Progenitor cell of endocrine pancreas (in vitro differentiated cells): ENCODE measurements at regions not wholly inside any gene's neighbourhood (a gene's known extent, or its start where the extent isn't known, plus 50 kb on each side); places are given as distances from the start of the nearest gene placed in this dataset.
A peak's percentile ranks its signal among the peaks of the same experiment; 100 is the strongest.

ENCODE experiments used
- DNase-seq: peaks from one replicate; pipeline ENCODE4 v3.0.0; 2021; ENCODE audit warnings: low spot score; ENCODE audit not compliant: unreplicated experiment
- H3K27ac Mint-ChIP-seq: 2 replicates; pipeline ENCODE4 v1.8.0; 2021; ENCODE audit warnings: mild to moderate bottlenecking, moderate library complexity, mixed read lengths
- H3K27me3 Mint-ChIP-seq: 2 replicates; pipeline ENCODE4 v1.8.0; 2021; ENCODE audit warnings: mixed read lengths
- H3K36me3 Mint-ChIP-seq: 2 replicates; pipeline ENCODE4 v1.8.0; 2022; ENCODE audit warnings: mixed read lengths; ENCODE audit not compliant: insufficient read depth
- H3K4me1 Mint-ChIP-seq: 2 replicates; pipeline ENCODE4 v1.8.0; 2021; ENCODE audit warnings: low read depth, mixed read lengths
- H3K4me3 Mint-ChIP-seq: 2 replicates; pipeline ENCODE4 v1.8.0; 2021; ENCODE audit warnings: low read depth, mild to moderate bottlenecking, moderate library complexity, mixed read lengths
- H3K9me3 Mint-ChIP-seq: 2 replicates; pipeline ENCODE4 v1.8.0; 2021; ENCODE audit warnings: low read depth, mixed read lengths
- TF ChIP-seq, protein P1 (sequence below): fragments of 200-600 bp; sonication (generic); IDR thresholded peaks from one replicate; pipeline ENCODE4 v1.5.0; 2021; ENCODE audit warnings: antibody characterized with exemption, mild to moderate bottlenecking; ENCODE audit not compliant: unreplicated experiment

DNA sequence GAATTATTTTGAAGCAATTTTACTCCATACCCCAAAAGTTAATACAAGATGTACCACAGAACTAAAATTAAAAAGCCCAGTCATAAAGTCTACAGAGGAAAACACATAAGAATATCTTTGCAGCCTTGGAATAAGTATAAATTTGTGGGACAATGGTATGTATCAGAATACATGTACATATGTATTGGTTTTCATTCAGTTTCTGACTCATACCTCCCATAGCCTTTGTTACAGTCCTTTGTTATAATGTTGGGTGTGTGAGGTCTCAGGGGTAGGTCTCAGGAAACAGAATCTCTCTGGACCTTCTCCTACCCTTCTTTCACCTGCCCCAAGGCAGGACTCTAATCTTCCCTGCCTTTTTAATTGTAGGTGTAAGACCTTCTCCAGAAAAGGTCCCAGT, 1370.7 kb upstream of the CDH2 start:
- H3K4me3 Mint-ChIP-seq, result no peak overlapping the region
- no peak for DNase-seq
- no peaks in the 10 kb centered on the region for H3K4me1 Mint-ChIP-seq
- H3K27ac Mint-ChIP-seq, result no peak overlapping the region
- TF ChIP-seq, protein P1, sequence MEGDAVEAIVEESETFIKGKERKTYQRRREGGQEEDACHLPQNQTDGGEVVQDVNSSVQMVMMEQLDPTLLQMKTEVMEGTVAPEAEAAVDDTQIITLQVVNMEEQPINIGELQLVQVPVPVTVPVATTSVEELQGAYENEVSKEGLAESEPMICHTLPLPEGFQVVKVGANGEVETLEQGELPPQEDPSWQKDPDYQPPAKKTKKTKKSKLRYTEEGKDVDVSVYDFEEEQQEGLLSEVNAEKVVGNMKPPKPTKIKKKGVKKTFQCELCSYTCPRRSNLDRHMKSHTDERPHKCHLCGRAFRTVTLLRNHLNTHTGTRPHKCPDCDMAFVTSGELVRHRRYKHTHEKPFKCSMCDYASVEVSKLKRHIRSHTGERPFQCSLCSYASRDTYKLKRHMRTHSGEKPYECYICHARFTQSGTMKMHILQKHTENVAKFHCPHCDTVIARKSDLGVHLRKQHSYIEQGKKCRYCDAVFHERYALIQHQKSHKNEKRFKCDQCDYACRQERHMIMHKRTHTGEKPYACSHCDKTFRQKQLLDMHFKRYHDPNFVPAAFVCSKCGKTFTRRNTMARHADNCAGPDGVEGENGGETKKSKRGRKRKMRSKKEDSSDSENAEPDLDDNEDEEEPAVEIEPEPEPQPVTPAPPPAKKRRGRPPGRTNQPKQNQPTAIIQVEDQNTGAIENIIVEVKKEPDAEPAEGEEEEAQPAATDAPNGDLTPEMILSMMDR, result no peak
- H3K9me3 Mint-ChIP-seq, result no peaks in the 10 kb centered on the region
- H3K27me3 Mint-ChIP-seq, result no peaks in the 10 kb centered on the region
- H3K36me3 Mint-ChIP-seq, result no peaks in the 10 kb centered on the region

DNA sequence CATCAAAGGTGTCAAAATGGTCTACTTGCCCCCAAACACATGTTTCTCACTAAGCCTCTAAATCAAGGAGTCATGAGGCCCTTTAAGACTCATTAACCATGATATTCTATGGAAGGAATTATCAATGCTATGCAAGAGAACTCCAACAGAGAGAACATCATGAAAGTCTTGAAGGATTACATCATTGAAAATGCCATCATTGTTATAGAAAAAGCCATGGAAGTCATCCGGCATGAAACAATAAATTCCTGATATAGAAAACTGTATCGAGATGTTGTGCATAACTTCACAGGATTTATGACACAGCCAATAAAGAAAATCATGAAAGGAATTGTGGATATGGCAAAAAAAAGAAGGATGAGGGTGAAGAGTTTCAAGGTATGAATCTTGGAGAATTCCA, 1363.6 kb upstream of the CDH2 start:
- Mint-ChIP-seq H3K9me3 (no peaks in the 10 kb centered on the region), H3K36me3 (no peaks in the 10 kb centered on the region), H3K27ac (no peak overlapping the region), H3K4me1 (no peaks in the 10 kb centered on the region), H3K4me3 (no peak overlapping the region), H3K27me3 (no peaks in the 10 kb centered on the region)
- no peak for DNase-seq
- TF ChIP-seq, protein P1, result no peak

- Mint-ChIP-seq H3K36me3 (no peaks in the 10 kb centered on the region), H3K9me3 (peaks cover 13% of the 10 kb centered on the region), H3K27ac (no peak overlapping the region), H3K4me3 (no peak overlapping the region), H3K4me1 (no peaks in the 10 kb centered on the region), H3K27me3 (no peaks in the 10 kb centered on the region)
- TF ChIP-seq, protein P1, result no peak
- DNase-seq, result no peak
Measured at GRCh38 chr18:29531746-29532145, 1354.8 kb upstream of the CDH2 start.

- H3K4me3 Mint-ChIP-seq, result no peak overlapping the region
- TF ChIP-seq, protein P1, result no peak
- no peaks in the 10 kb centered on the region for H3K36me3 Mint-ChIP-seq
- no peaks in the 10 kb centered on the region for H3K9me3 Mint-ChIP-seq
- H3K27me3 Mint-ChIP-seq, result no peaks in the 10 kb centered on the region
- peaks cover 8% of the 10 kb centered on the region for H3K4me1 Mint-ChIP-seq
- DNase-seq, result no peak
- peak overlapping the region; percentile 9 for H3K27ac Mint-ChIP-seq
Measured at GRCh38 chr18:29523371-29523770, 1346.4 kb upstream of the CDH2 start.

DNA sequence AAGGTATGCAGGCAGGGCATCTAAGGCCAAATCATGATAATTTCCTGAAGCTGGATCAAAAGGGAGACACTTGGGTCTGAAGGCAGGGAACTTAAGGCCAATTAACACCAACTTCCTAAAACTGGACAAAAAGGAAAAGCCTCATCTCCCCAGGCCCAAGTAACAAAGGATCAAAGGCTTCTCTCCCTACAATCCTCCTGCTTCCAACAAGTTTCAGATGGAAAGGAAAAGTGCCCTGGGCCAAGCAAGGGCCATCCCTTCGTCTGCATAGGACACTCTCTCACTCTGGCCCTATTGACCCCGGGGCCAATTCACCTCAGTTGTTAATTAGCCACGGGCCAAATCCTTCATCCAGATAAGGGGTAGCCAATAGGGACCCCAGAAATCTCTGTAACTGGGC, 1335.8 kb upstream of the CDH2 start:
- Mint-ChIP-seq H3K36me3 (no peaks in the 10 kb centered on the region), H3K9me3 (peaks cover 16% of the 10 kb centered on the region), H3K27ac (no peak overlapping the region), H3K27me3 (no peaks in the 10 kb centered on the region), H3K4me1 (no peaks in the 10 kb centered on the region), H3K4me3 (no peak overlapping the region)
- TF ChIP-seq, protein P1, result no peak
- DNase-seq, result no peak
